ENCODE measurements at regions not wholly inside any gene's neighbourhood (a gene's known extent, or its start where the extent isn't known, plus 50 kb on each side); places are given as distances from the start of the nearest gene placed in this dataset.

DNA sequence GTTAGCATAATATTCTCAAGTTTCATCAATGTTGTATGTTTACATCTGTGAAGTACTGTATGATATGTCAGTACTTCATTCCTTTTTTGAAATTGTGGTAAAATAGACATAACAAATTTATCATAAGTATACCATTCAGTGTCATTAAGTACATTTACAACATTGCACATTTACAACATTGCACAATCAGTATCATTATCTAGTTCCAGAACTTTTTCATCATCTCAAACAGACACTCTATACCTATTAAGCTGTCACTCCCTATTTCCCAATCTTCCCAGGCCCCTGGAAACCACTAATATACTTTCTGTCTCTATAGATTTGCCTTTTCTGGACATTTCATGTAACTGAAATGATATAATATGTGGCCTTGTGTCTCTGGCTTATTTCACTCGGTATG, 75.1 kb upstream of the ATG10 start:
- Mint-ChIP-seq H3K27ac (no peak overlapping the region), H3K4me1 (no peaks in the 10 kb centered on the region), H3K27me3 (ENCODE audit: low read depth in 2 of 2) (no peaks in the 10 kb centered on the region), H3K4me3 (no peak overlapping the region), H3K36me3 (no peaks in the 10 kb centered on the region), H3K9me3 (peaks cover 2 to 4% of the 10 kb centered on the region in 2 donors)
- Histone ChIP-seq H3K4me1 (ENCODE audit: control insufficient read depth, insufficient read depth, low read length) (no peaks in the 10 kb centered on the region), H3K9me3 (ENCODE audit: control insufficient read depth, insufficient read depth, low read length) (no peaks in the 10 kb centered on the region), H3K27me3 (ENCODE audit: control insufficient read depth, insufficient read depth, low read length) (no peaks in the 10 kb centered on the region), H3K27ac (ENCODE audit: low read length) (no peak overlapping the region), H3K36me3 (ENCODE audit: control insufficient read depth, insufficient read depth, low read length) (no peaks in the 10 kb centered on the region), H3K4me3 (ENCODE audit: low read length) (no peak overlapping the region)
- no CpG with 5 or more reads among the region's 1 CpG for WGBS (ENCODE audit: insufficient coverage)
- DNase-seq (no peak), ATAC-seq (no peak)
- TF ChIP-seq, protein P1, sequence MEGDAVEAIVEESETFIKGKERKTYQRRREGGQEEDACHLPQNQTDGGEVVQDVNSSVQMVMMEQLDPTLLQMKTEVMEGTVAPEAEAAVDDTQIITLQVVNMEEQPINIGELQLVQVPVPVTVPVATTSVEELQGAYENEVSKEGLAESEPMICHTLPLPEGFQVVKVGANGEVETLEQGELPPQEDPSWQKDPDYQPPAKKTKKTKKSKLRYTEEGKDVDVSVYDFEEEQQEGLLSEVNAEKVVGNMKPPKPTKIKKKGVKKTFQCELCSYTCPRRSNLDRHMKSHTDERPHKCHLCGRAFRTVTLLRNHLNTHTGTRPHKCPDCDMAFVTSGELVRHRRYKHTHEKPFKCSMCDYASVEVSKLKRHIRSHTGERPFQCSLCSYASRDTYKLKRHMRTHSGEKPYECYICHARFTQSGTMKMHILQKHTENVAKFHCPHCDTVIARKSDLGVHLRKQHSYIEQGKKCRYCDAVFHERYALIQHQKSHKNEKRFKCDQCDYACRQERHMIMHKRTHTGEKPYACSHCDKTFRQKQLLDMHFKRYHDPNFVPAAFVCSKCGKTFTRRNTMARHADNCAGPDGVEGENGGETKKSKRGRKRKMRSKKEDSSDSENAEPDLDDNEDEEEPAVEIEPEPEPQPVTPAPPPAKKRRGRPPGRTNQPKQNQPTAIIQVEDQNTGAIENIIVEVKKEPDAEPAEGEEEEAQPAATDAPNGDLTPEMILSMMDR (IDR thresholded peaks at IDR 0.05), result no peak
- intact Hi-C loops (cut with micrococcal nuclease), result no loop called here

DNA sequence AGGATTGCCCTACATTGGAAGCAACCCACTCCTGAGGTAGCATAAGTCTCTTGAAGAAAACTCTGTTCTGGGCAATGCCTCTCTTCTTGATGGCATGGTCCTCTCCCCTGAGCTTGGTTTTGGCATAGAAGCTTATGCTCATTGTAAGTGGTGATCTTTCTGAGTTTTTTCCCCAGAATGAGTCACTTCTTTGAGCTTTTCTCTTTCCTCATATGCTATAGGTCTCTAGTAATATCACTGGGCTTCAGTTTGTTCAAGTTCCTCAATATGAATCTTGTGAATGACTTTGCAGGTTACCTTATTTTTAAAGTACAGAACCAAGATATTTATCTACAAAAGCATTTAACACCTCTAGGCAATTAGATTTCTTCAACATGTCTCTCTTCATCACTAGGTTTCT, 76.5 kb upstream of the ATG10 start:
- Mint-ChIP-seq H3K27ac (no peak overlapping the region), H3K27me3 (ENCODE audit: low read depth in 2 of 2) (no peaks in the 10 kb centered on the region), H3K4me1 (no peaks in the 10 kb centered on the region), H3K9me3 (no peaks in the 10 kb centered on the region), H3K36me3 (no peaks in the 10 kb centered on the region), H3K4me3 (no peak overlapping the region)
- Histone ChIP-seq H3K27ac (ENCODE audit: low read length) (no peak overlapping the region), H3K27me3 (ENCODE audit: control insufficient read depth, insufficient read depth, low read length) (no peaks in the 10 kb centered on the region), H3K4me1 (ENCODE audit: control insufficient read depth, insufficient read depth, low read length) (no peaks in the 10 kb centered on the region), H3K9me3 (ENCODE audit: control insufficient read depth, insufficient read depth, low read length) (no peaks in the 10 kb centered on the region), H3K4me3 (ENCODE audit: low read length) (no peak overlapping the region), H3K36me3 (ENCODE audit: control insufficient read depth, insufficient read depth, low read length) (no peaks in the 10 kb centered on the region)
- TF ChIP-seq, protein P1 (IDR thresholded peaks at IDR 0.05), result no peak
- intact Hi-C loops (cut with micrococcal nuclease), result no loop called here
- no peak for DNase-seq
- ATAC-seq, result no peak

DNA sequence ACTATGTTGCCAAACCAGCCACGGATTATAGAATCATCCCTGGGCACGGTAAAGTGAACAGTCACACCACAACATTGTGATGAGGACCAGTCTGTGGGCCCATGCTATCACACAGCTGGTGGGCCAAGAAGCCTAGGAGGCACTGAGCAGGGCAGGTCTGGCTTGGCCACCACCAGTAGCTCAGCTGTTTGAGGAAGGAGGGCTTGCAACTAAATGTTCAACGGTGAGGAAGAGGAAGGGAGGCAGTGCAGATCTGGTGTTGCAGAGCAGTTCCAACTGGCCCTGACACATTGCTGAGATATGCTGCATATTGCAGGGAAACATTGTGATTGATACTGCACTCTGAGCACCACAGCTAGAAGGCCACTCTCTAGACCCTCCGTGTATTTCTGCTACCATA, 77.9 kb upstream of the ATG10 start:
- TF ChIP-seq, protein P1 (IDR thresholded peaks at IDR 0.05), result no peak
- Mint-ChIP-seq H3K27ac (no peak overlapping the region), H3K4me3 (no peak overlapping the region), H3K36me3 (no peaks in the 10 kb centered on the region), H3K27me3 (ENCODE audit: low read depth in 2 of 2) (peaks cover 0 to 4% of the 10 kb centered on the region in 2 donors), H3K4me1 (no peaks in the 10 kb centered on the region), H3K9me3 (no peaks in the 10 kb centered on the region)
- Histone ChIP-seq H3K4me1 (ENCODE audit: control insufficient read depth, insufficient read depth, low read length) (no peaks in the 10 kb centered on the region), H3K36me3 (ENCODE audit: control insufficient read depth, insufficient read depth, low read length) (no peaks in the 10 kb centered on the region), H3K9me3 (ENCODE audit: control insufficient read depth, insufficient read depth, low read length) (no peaks in the 10 kb centered on the region), H3K27me3 (ENCODE audit: control insufficient read depth, insufficient read depth, low read length) (no peaks in the 10 kb centered on the region), H3K4me3 (ENCODE audit: low read length) (no peak overlapping the region), H3K27ac (ENCODE audit: low read length) (no peak overlapping the region)
- intact Hi-C loops (cut with micrococcal nuclease), result no loop called here
- ATAC-seq (no peak), DNase-seq (no peak)
- 76% methylated on average over 4 of the region's 4 CpGs for WGBS (ENCODE audit: insufficient coverage)

DNA sequence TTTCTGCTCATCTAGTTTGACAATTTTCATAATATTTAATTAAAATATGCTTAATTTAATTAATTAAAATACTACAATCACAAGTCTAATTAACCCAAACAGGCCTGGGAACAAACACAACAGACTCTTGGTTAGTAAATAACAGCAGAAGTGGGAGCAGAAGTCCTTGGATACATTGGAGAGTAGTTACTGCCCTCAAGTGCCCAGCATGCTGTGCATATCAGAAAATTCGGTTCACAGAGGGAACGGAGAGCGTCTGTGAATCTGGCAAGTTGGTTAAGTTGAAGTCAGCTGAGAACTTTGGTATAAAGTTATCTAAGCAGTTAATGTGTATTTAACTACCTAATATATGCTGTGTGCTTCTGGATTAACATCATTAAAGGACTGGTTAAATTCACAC, 87.0 kb upstream of the ATG10 start:
- TF ChIP-seq, protein P1 (IDR thresholded peaks at IDR 0.05), result no peak
- H3K4me3 Mint-ChIP-seq, result no peak overlapping the region
- Histone ChIP-seq H3K4me3 (ENCODE audit: low read length) (no peak overlapping the region), H3K9me3 (ENCODE audit: control insufficient read depth, insufficient read depth, low read length) (no peaks in the 10 kb centered on the region), H3K27me3 (ENCODE audit: control insufficient read depth, insufficient read depth, low read length) (no peaks in the 10 kb centered on the region), H3K36me3 (ENCODE audit: control insufficient read depth, insufficient read depth, low read length) (no peaks in the 10 kb centered on the region), H3K27ac (ENCODE audit: low read length) (no peak overlapping the region), H3K4me1 (ENCODE audit: control insufficient read depth, insufficient read depth, low read length) (no peaks in the 10 kb centered on the region)
- intact Hi-C loops (cut with micrococcal nuclease), result no loop called here
- H3K27me3 Mint-ChIP-seq (ENCODE audit: low read depth in 2 of 2), result peaks cover 12 to 29% of the 10 kb centered on the region in 2 donors
- no peaks in the 10 kb centered on the region for H3K9me3 Mint-ChIP-seq
- WGBS (ENCODE audit: insufficient coverage), result 97% methylated on average over 3 of the region's 3 CpGs
- ATAC-seq, result no peak
- H3K36me3 Mint-ChIP-seq, result no peaks in the 10 kb centered on the region
- no peak for DNase-seq
- no peaks in the 10 kb centered on the region for H3K4me1 Mint-ChIP-seq
- no peak overlapping the region for H3K27ac Mint-ChIP-seq
